Glutamatergic neuron (in vitro differentiated cells): ENCODE measurements at regions not wholly inside any gene's neighbourhood (a gene's known extent, or its start where the extent isn't known, plus 50 kb on each side); places are given as distances from the start of the nearest gene placed in this dataset.

Experiments
- DNase-seq: peaks from one replicate; pipeline ENCODE4 v3.0.0; 2022
- H3K27ac Mint-ChIP-seq: one replicate; pipeline ENCODE4 v1.8.0; 2020; ENCODE audit warnings: mild to moderate bottlenecking, mixed read lengths, inconsistent platforms; ENCODE audit not compliant: unreplicated experiment
- H3K27me3 Mint-ChIP-seq: one replicate; pipeline ENCODE4 v1.8.0; 2020; ENCODE audit warnings: mild to moderate bottlenecking, moderate library complexity, mixed read lengths, inconsistent platforms; ENCODE audit not compliant: unreplicated experiment
- H3K36me3 Mint-ChIP-seq: one replicate; pipeline ENCODE4 v1.8.0; 2020; ENCODE audit warnings: mild to moderate bottlenecking, mixed read lengths, inconsistent platforms; ENCODE audit not compliant: unreplicated experiment
- H3K4me1 Mint-ChIP-seq: one replicate; pipeline ENCODE4 v1.8.0; 2020; ENCODE audit warnings: mild to moderate bottlenecking, low read depth, mixed read lengths, inconsistent platforms; ENCODE audit not compliant: unreplicated experiment
- H3K4me3 Mint-ChIP-seq: one replicate; pipeline ENCODE4 v1.8.0; 2020; ENCODE audit warnings: mild to moderate bottlenecking, mixed read lengths, inconsistent platforms; ENCODE audit not compliant: unreplicated experiment
- H3K9me3 Mint-ChIP-seq: one replicate; pipeline ENCODE4 v1.8.0; 2020; ENCODE audit warnings: mild to moderate bottlenecking, moderate library complexity, mixed read lengths, inconsistent platforms; ENCODE audit not compliant: unreplicated experiment
- CTCF ChIP-seq: fragments of 200-600 bp; sonication (generic); IDR thresholded peaks from one replicate; pipeline ENCODE4 v1.5.0; 2021; ENCODE audit not compliant: partially characterized antibody, unreplicated experiment

GRCh38 chr10:130866857-130867256 lies 444.7 kb downstream of the TCERG1L start:
- H3K27ac Mint-ChIP-seq: no peak overlapping the region
- DNase-seq: no peak
- peaks cover 6% of the 10 kb centered on the region for H3K27me3 Mint-ChIP-seq
- no peaks in the 10 kb centered on the region for H3K9me3 Mint-ChIP-seq
- H3K36me3 Mint-ChIP-seq: no peaks in the 10 kb centered on the region
- no peak overlapping the region for H3K4me3 Mint-ChIP-seq
- no peaks in the 10 kb centered on the region for H3K4me1 Mint-ChIP-seq
- no peak for TF ChIP-seq CTCF

DNA sequence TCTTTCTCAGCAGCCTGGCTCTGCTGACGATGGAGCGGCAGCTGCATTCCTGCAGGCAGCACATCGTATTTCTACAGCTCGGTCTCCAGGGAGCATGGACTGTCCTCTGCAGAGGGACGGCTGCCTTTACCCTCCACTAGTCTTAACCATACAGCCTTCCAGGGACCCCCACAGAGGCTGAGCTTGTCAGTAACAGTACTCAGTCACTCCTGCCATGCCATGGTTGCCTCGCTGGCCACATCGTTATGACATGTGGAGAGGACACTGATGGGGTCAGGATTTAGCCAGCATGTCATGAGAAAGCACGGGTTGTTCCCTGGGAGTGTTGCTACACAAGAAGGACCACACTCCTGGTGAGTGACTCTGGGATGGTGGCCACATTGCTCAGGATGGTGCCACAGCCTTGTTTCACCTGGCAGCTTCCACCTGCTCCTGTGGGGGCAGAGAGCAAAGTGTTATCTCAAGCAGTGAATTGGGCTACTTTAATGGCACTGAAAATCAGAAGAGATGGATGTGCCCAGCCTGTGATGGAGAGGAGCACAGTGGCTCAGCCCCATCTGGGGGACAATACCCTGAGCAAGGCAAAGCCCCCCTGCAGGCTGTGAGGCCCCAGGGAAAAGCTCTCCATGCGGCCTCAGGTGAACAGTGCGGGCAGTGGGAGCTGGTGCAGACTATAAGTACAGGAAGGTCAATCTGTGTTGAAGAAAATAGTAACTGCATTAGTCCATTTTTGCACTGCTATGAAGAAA lies 443.9 kb downstream of the TCERG1L start:
- TF ChIP-seq CTCF: no peak
- no peaks in the 10 kb centered on the region for H3K9me3 Mint-ChIP-seq
- no peaks in the 10 kb centered on the region for H3K4me1 Mint-ChIP-seq
- H3K36me3 Mint-ChIP-seq: no peaks in the 10 kb centered on the region
- DNase-seq: no peak
- no peak overlapping the region for H3K4me3 Mint-ChIP-seq
- peaks cover 7% of the 10 kb centered on the region for H3K27me3 Mint-ChIP-seq
- no peak overlapping the region for H3K27ac Mint-ChIP-seq

DNA sequence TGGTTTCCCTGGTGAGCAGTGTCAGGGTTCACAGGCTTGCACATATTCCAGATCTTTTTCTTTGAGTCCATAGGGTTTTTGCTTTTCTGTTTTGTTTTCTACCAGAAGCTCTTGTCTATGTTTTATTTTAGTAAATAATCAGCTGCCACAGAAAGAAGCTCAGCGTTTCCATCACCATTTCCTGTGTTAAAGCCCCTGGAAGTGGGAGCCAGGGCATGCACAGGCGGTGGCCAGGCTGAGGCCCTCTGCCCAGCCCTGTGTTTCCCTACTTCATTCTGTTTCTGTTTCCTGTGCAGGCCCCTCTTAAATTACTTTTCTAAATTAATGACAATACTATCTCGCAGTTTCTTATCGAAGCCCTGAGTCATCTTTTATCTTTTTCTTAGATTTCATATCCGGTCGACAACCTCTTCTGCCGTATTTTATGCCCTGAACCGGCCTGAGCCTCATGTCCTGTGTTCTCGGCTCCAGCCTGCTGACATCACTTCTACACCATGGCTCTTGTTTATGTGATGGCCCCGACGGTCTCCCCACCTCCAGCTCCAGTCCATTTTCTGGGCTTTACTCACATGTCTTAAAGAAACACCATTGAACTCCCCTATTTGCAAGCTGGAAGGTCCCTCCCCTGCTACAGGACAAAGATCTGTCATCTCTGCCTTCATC lies 442.2 kb downstream of the TCERG1L start:
- no peak for DNase-seq
- TF ChIP-seq CTCF: no peak
- H3K36me3 Mint-ChIP-seq: no peaks in the 10 kb centered on the region
- H3K27me3 Mint-ChIP-seq: peaks cover 7% of the 10 kb centered on the region
- H3K9me3 Mint-ChIP-seq: no peaks in the 10 kb centered on the region
- H3K4me3 Mint-ChIP-seq: no peak overlapping the region
- no peaks in the 10 kb centered on the region for H3K4me1 Mint-ChIP-seq
- H3K27ac Mint-ChIP-seq: no peak overlapping the region

GRCh38 chr10:130871406-130871805 lies 440.1 kb downstream of the TCERG1L start:
- no peak overlapping the region for H3K27ac Mint-ChIP-seq
- no peak for DNase-seq
- H3K4me3 Mint-ChIP-seq: no peak overlapping the region
- H3K4me1 Mint-ChIP-seq: no peaks in the 10 kb centered on the region
- peaks cover 8% of the 10 kb centered on the region for H3K27me3 Mint-ChIP-seq
- TF ChIP-seq CTCF: no peak
- H3K9me3 Mint-ChIP-seq: no peaks in the 10 kb centered on the region
- H3K36me3 Mint-ChIP-seq: no peaks in the 10 kb centered on the region

- no peak overlapping the region for H3K4me3 Mint-ChIP-seq
- H3K9me3 Mint-ChIP-seq: peaks cover 1% of the 10 kb centered on the region
- no peaks in the 10 kb centered on the region for H3K36me3 Mint-ChIP-seq
- H3K27ac Mint-ChIP-seq: no peak overlapping the region
- no peak for DNase-seq
- H3K27me3 Mint-ChIP-seq: peaks cover 7% of the 10 kb centered on the region
- H3K4me1 Mint-ChIP-seq: no peaks in the 10 kb centered on the region
- TF ChIP-seq CTCF: no peak
Observed at GRCh38 chr10:130873636-130874035, 437.9 kb downstream of the TCERG1L start.
